Chondrocyte (in vitro differentiated cells): ENCODE measurements at regions not wholly inside any gene's neighbourhood (a gene's known extent, or its start where the extent isn't known, plus 50 kb on each side); places are given as distances from the start of the nearest gene placed in this dataset.

ENCODE experiments used
- DNase-seq: peaks from one replicate; pipeline ENCODE4 v3.0.0; 2021; ENCODE audit warnings: mixed read lengths, low spot score
- H3K27ac Mint-ChIP-seq: one replicate; pipeline ENCODE4 v1.8.0; 2021; ENCODE audit warnings: mild to moderate bottlenecking, moderate library complexity, mixed read lengths; ENCODE audit not compliant: unreplicated experiment
- H3K27me3 Mint-ChIP-seq: 2 replicates; pipeline ENCODE4 v1.8.0; 2021; ENCODE audit warnings: low read depth, mixed read lengths
- H3K36me3 Mint-ChIP-seq: 2 replicates; pipeline ENCODE4 v1.8.0; 2021; ENCODE audit warnings: low read depth, mixed read lengths
- H3K4me1 Mint-ChIP-seq: 2 replicates; pipeline ENCODE4 v1.8.0; 2021; ENCODE audit warnings: low read depth, mild to moderate bottlenecking, mixed read lengths
- H3K4me3 Mint-ChIP-seq: one replicate; pipeline ENCODE4 v1.8.0; 2021; ENCODE audit warnings: mild to moderate bottlenecking, moderate library complexity, mixed read lengths; ENCODE audit not compliant: unreplicated experiment
- H3K9me3 Mint-ChIP-seq: 2 replicates; pipeline ENCODE4 v1.8.0; 2021; ENCODE audit warnings: low read depth, mixed read lengths
- CTCF ChIP-seq: fragments of 200-600 bp; sonication (generic); IDR thresholded peaks from 2 replicates; pipeline ENCODE4 v1.5.0; 2021; ENCODE audit warnings: antibody characterized with exemption, mild to moderate bottlenecking, moderate library complexity

DNA sequence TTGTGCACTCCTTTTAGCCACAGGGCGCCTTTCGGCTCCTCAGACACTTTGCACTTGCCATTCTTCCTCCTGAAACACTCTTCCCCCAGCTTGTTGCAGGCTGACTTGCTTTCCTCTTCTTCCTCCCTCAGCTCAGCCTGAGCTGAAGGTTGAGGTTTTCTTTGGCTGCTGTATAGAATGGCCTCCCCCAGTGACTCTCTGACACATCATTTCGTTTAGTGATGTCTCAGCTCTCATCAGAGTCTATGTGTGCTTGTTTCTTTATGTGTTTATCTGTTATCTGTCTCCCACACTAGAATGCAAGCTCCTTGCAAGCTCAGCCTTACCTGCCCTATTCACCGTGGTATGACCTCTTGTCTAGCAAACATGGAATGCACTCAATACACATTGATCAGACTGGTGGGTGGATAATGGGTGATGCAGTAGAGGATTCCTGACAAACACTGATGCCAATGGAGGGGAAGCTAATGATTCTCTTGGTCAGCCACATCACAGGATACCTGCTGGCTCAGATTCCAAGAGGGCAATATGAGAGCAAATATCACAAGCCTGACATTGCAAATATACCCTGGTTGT is 112.9 kb upstream of the STC2 start:
- H3K4me3 Mint-ChIP-seq, result no peak overlapping the region
- peaks cover 4% of the 10 kb centered on the region for H3K4me1 Mint-ChIP-seq
- no peaks in the 10 kb centered on the region for H3K27me3 Mint-ChIP-seq
- no peak for DNase-seq
- no peaks in the 10 kb centered on the region for H3K9me3 Mint-ChIP-seq
- H3K27ac Mint-ChIP-seq, result no peak overlapping the region
- TF ChIP-seq CTCF, result no peak
- H3K36me3 Mint-ChIP-seq, result no peaks in the 10 kb centered on the region

GRCh38 chr5:173438951-173439350 is 110.7 kb upstream of the STC2 start:
- TF ChIP-seq CTCF, result no peak
- Mint-ChIP-seq H3K36me3 (no peaks in the 10 kb centered on the region), H3K4me1 (peaks cover 11% of the 10 kb centered on the region), H3K27ac (no peak overlapping the region), H3K27me3 (no peaks in the 10 kb centered on the region), H3K9me3 (no peaks in the 10 kb centered on the region), H3K4me3 (no peak overlapping the region)
- DNase-seq, result no peak

DNA sequence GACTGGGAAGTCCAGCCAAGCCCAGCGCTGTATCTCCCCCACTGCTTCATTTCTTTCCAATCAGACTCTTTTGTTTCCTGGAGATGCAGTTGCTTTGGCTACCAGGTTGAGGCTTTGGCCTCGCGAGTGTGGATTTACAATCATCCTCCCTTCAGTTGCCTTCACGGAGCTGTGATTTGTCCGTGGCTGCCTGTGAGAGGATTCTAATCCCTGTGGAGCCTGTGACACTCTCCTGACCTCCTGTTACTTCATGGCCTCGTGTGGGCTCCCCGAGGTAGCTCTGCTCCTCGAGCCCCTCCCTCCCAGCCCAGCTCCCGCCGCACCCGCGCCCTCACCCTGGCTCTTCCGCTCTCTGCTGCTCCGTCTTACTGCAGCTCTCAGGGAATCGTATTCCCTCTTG is 107.2 kb upstream of the STC2 start:
- H3K9me3 Mint-ChIP-seq, result no peaks in the 10 kb centered on the region
- DNase-seq, result no peak
- H3K4me1 Mint-ChIP-seq, result peaks cover 11% of the 10 kb centered on the region
- no peak overlapping the region for H3K4me3 Mint-ChIP-seq
- TF ChIP-seq CTCF, result no peak
- H3K27me3 Mint-ChIP-seq, result no peaks in the 10 kb centered on the region
- H3K27ac Mint-ChIP-seq, result no peak overlapping the region
- no peaks in the 10 kb centered on the region for H3K36me3 Mint-ChIP-seq

- Mint-ChIP-seq H3K27ac (no peak overlapping the region), H3K36me3 (no peaks in the 10 kb centered on the region), H3K4me1 (peaks cover 11% of the 10 kb centered on the region), H3K27me3 (no peaks in the 10 kb centered on the region), H3K9me3 (no peaks in the 10 kb centered on the region), H3K4me3 (no peak overlapping the region)
- no peak for DNase-seq
- no peak for TF ChIP-seq CTCF
Measured at GRCh38 chr5:173434270-173434669, 106.1 kb upstream of the STC2 start.

GRCh38 chr5:173430394-173430793 is 102.2 kb upstream of the STC2 start:
- DNase-seq, result no peak
- no peaks in the 10 kb centered on the region for H3K9me3 Mint-ChIP-seq
- H3K27me3 Mint-ChIP-seq, result no peaks in the 10 kb centered on the region
- no peaks in the 10 kb centered on the region for H3K36me3 Mint-ChIP-seq
- no peak overlapping the region for H3K27ac Mint-ChIP-seq
- peaks cover 9% of the 10 kb centered on the region for H3K4me1 Mint-ChIP-seq
- H3K4me3 Mint-ChIP-seq, result no peak overlapping the region
- no peak for TF ChIP-seq CTCF
